HS-5 (cell line): ENCODE measurements at regions not wholly inside any gene's neighbourhood (a gene's known extent, or its start where the extent isn't known, plus 50 kb on each side); places are given as distances from the start of the nearest gene placed in this dataset.

Experiments
- DNase-seq: peaks from one replicate; pipeline ENCODE4 v3.0.0-alpha.2; 2012; ENCODE audit warnings: low read depth

GRCh38 chr12:118694128-118694775 lies 287.1 kb upstream of the SRRM4 start:
- DNase-seq: no peak

DNA sequence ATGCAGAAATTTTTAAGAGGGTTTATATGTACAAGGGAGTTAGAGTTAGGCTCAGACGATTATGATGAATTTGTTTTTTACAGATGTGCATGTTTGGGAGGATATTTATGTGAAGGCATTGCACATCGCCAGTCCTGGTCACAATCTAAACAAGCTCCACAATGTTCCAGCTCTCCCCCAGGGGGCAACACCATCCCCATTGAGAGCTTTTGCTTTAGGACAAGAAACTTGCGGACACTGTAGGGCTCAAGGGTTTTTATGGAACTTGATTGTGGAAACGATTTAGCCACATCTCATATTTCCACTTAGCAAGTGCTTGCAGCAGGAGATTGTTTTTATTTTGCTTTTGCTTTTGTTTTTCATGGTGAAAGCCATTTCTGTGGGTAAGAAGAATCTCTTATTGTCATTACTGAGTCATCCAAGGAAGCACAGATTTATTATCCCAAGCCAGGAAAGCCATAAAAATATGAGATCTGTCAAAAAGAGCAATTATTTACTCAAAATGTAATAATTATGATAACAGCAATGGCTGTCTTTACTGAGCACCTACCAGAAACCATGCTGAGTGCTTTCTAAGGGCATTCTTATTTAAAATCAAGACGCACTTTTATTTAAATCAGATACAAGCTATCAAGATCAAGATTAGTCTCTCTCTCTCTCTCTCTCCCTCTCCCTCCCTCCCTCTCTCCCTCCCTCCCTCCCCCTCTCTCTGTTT lies 276.7 kb upstream of the SRRM4 start:
- DNase-seq: no peak

DNA sequence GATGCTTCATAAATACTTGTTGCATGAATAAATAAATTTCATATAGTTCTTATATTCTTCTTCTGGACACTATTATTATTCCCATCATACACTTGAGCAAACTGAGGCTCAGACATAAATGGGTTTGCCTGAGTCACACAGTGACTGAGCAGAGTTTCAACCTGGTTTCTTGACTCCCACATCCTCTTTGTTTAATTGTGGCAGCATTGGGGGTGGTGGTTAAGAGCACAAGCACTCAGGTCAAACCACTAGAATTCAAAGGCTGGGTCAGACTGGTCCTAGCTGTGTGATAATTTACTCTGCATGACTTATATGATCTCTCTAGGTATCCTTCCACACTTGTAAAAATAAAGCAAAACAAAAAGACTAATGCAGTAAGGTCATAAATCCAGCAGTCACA lies 274.9 kb upstream of the SRRM4 start:
- DNase-seq: no peak

DNA sequence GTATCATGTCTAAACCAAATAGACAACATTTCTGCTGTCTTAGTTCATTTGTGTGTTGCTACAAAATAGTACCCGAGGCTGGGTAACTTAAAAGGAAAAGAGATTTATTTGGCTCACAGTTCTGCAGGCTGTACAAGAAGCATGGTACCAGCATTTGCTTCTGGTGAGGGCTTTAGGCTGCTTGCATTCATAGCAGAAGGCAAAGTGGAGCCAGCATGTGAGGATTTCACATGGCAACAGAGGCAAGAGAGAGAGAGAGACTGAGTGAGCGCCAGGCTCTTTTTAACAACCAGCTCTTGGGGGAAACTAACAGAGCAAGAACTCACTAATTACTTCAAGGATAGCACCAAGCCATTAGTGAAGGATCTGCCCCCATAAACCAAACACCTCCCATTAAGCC lies 271.4 kb upstream of the SRRM4 start:
- DNase-seq: no peak

DNA sequence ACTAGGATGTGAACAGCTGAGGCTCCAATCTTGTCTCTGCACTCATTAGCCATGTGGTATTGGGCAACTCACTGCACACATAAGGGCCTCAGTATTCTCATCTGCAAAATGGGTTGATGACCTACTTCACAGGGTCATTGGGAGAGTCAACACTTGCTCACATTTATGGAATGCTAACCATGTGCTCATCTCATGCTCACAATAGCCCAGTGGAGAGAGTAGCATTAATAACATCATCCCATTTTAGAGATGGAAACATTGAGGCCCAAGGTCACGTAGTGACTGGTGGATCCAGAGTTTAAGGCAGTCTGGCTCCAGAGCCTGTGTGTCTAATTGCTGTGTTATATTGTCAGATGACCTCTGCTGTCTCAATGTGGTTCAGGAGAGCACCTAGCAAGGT lies 270.2 kb upstream of the SRRM4 start:
- no peak for DNase-seq

DNA sequence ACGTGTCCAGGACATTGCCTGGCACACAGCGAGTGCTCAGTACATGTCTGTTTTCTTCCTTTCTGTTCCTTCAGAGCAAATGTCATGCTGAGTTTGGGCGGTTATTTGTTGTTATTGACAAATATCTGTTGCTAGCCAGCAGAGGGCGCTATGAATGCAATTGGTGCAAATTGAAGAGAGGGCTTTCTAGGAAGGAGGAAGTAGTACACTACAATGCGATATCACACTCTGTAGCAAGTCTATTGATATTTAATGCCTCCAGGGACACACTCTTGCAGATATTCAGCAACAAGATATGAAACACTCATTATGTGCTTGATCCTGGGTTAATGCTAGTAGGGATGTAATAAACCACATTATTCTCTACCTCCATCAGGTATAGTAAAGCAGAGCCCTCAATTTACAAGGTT lies 267.3 kb upstream of the SRRM4 start:
- DNase-seq: no peak

GRCh38 chr12:118714500-118714899 lies 266.8 kb upstream of the SRRM4 start:
- no peak for DNase-seq

GRCh38 chr12:118715647-118716046 lies 265.7 kb upstream of the SRRM4 start:
- DNase-seq: no peak

GRCh38 chr12:118727196-118727978 lies 254.0 kb upstream of the SRRM4 start:
- no peak for DNase-seq

DNA sequence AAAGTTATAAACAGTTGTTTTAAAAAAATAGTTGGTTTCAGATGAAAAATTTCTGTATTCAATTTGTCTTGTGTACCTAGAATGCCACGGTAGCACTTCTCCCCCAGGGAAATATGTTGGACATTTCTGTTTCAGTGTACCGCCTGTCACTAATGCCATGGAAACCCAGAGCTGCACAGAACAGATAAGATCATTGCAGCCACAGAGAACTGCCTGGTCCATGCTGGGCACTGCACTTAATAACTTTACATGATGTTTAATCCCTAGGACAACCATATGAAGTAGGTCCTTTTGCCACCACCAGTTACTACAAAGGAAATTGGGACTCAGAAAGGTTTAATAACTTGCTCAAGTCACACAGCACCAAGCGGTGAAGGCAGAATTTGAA lies 253.4 kb upstream of the SRRM4 start:
- no peak for DNase-seq

DNA sequence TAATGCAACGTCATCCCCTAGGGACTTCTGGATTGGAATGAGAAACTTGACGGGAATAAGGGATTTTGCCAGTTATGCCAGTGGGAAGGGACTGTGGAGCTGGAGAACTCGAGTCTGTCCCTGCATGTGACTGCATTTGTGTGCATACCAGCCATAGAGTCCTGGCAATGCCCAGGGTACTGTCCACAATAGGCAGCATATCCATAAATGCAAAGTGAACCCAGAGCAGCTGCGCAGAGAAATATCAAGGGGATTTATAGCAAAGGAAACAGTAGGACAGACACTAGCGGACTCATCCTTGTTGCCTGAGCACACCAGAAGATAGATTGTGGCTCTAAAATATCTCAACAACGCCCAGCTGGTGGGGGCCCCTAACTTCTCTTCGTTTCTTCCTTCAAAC lies 247.1 kb upstream of the SRRM4 start:
- DNase-seq: no peak

DNA sequence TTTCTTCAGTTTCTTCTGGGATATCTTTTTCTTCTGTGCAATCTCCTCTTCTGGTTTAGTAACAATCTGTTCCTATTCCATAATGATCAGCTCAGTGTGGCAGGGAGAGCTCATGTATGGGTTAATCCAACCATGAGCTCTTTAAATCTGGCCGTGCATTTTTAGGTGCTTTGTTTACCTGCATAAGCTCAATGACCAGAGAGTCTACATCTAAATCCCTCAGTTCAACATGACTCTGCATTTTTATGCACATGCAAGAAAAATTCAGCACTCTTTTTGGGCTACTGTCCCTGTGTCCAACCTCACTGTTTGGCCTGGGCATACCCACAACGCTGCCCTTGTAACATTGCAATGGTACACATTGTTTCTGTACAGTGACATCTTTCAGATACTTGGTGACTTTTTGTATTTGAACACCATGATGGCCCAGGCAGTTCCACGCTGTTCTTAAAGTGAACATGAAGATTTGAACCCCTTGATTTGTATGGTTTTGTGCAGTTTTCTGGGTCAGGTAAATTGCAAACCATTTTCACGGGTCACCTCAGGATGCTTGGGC lies 243.3 kb upstream of the SRRM4 start:
- no peak for DNase-seq

DNA sequence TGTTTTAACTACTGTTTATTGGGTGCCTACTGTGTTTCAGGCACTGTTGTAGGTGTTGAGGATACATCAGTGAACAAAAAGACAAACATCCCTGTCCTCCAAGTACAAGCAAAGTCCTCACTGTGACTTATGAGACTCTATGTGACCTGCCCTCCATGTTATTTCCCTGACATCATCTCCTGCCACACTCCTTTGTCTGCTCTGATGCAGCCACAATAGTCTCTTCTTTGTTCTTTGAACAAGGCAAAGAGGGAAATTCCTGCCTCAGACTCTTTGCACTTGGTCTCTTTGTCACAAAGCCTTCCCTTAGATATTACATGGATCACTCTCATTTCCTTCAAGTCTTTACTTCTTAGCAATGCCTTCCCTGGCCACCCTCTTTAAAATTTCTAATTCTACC lies 240.1 kb upstream of the SRRM4 start:
- DNase-seq: no peak

- no peak for DNase-seq
Measured at GRCh38 chr12:118742431-118742830, 238.9 kb upstream of the SRRM4 start.

DNA sequence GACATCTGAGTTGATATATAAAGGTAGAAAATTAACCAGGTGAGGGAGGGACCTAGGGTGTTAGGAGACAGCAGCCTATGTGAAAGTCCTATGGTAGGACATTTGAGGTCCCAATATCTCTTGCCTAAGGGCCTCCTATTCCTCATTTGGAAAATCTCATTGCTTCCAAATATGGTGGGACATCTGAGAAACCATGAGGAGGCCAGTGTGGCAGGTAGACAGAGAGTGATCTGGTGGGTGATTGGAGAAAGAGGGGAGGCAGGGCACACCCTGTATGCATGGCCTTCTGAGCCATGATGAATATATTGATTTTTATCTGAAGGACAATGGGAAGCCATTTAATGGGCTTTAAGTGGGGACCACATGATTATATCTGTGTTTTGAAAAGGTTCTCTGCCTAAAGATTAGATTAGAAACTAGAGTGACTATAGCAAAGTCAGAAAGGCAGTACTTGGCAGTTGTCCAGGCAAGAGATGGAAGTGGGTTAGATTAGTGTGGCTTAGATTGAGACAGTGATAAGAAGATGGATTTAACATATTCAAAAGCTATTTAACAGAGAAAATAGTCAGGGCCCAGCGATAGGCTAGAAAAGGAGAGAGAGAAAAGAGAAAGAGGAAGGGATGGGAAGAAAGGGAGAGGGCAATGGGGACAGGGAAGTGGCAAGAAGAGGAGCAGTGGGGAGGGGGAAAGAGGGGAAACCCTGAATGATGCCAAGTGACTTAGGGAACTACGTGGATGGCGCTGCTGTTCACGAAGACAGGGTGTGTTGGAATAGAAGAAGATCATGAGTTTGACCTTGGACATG lies 237.2 kb upstream of the SRRM4 start:
- DNase-seq: no peak

DNA sequence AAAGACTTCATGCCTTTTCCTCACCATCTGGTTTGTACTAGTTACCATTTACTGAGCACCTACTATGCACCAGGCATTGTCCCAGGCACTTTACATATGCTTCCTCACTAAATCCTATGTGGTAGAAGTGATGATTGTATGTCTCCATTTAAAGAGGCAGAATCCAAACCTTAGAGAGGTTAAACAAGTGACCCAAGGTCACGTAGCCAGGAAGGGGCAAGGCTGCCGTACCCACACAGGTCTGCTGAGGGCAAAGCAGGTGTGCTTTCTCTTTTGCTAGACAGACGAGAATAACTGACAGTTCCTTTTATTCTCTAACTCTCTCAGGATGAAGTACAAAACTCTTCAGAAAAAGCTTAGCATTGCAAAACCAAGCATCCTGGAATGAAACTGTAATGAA lies 235.2 kb upstream of the SRRM4 start:
- DNase-seq: no peak

DNA sequence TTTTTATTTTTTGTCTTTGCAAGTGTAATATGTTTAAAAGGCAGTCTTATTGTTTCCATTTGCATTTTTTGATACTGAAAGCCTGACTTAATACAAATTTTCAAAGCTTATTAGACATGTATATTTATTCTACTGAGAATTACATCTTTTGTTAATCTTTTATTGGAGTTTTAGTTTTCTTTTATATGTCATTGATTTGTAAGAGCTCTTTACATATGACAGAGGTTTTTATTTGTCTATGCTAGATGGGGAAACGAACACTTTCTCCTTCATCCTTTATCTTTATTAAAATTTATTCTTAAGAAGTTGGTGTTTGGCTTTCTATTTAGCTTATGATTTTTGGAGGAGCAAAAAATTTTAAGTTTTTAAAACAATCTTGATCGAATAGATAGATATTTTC lies 234.4 kb upstream of the SRRM4 start:
- DNase-seq: no peak

DNA sequence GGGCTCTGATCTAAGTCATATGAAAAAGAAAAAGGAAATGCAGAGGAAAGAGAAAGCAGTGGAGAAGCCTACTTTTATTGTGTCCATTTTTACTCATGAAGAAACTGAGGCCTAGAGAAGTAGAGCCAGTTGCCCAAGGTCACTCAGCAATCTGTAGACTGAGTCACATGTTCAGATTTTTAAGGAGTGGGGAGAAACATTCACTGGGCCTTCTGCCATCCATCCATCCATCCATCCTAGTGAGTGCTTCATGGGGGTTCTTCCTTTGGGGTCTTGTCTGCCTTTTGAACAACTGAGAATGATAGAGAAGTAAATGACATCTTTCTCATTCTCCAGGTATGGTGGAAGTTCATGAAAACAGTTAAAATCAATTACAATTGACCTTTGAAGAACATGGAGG lies 233.6 kb upstream of the SRRM4 start:
- DNase-seq: no peak

GRCh38 chr12:118748478-118749380 lies 232.6 kb upstream of the SRRM4 start:
- no peak for DNase-seq

DNA sequence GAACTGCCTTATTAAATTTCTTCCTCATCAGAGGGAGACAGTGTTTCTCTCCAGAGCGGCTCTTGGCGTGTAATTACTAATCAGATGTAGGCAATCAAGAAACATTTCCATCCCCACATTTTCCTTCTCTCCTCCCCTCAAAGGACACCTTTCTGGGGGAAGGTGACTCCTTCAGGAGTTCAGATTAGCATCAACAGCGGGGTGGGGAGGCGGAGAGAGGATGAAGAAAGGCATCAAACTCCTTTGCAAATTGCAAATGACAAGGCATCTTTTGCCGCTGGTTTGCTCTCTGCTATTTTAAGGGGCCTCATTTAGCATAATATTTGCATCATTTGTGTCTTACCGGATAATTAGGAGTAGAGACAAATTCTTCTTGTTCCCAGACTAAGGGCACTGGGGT lies 231.7 kb upstream of the SRRM4 start:
- no peak for DNase-seq

- DNase-seq: no peak
Measured at GRCh38 chr12:118750666-118751065, 230.7 kb upstream of the SRRM4 start.
